T-cell (primary cell): ENCODE measurements at regions not wholly inside any gene's neighbourhood (a gene's known extent, or its start where the extent isn't known, plus 50 kb on each side); places are given as distances from the start of the nearest gene placed in this dataset.
"Not testable (repeated sequence)": the region's sequence is repeated elsewhere in the genome, so short reads cannot be mapped to it uniquely, and the experiment has no call there.

ENCODE experiments used
- ATAC-seq, 4 experiments: fragments of 200-7000 bp in 3 of 4; fragments of 150-1000 bp in 1 of 4; cut with Tn5 transposase; replicated peaks in 1 of 4; 1 replicate in 3 of 4; 2 replicates in 1 of 4; pipeline ENCODE4 v1.10.0; 2021; ENCODE audit warnings: moderate library complexity in 3 of 4, mild to moderate bottlenecking in 2 of 4, moderate number of reproducible peaks in 1 of 4
- CTCF ChIA-PET, 2 donors: fragments of 300-600 bp; sonication (Branson Sonifier 250); formaldehyde crosslinking; loops; one replicate each; lab custom pipeline; 2022; ENCODE audit warnings: antibody characterized with exemption in 2 of 2; lab: Charles Lee
- POLR2A ChIA-PET, 2 donors: fragments of 300-600 bp; sonication (Branson Sonifier 250); formaldehyde crosslinking; loops; one replicate each; lab custom pipeline; 2022; ENCODE audit warnings: antibody characterized with exemption in 2 of 2; lab: Charles Lee
- DNase-seq, 35 experiments: peaks; one replicate each; pipeline versions ENCODE4 v3.0.0 to v3.0.0-alpha.2; 2013 to 2023
- H3K27ac ChIP-seq: one replicate; pipeline ENCODE4 v1.5.1; 2013; ENCODE audit warnings: low read length
- H3K27me3 ChIP-seq, 2 experiments: replicated peaks in 1 of 2; 1 replicate in 1 of 2; 2 replicates in 1 of 2; pipeline versions ENCODE4 v1.6.1 to v1.7.0; 2013; ENCODE audit warnings: low read length in 1 of 2, mixed read lengths in 1 of 2; ENCODE audit not compliant: control insufficient read depth in 2 of 2, insufficient read depth in 2 of 2; ENCODE audit errors: extremely low read depth in 1 of 2
- H3K36me3 ChIP-seq, 2 donors: 1 replicate in 1 of 2; 2 replicates in 1 of 2; pipeline versions ENCODE4 v1.6.1 to v1.7.0; 2013; ENCODE audit warnings: low read length in 1 of 2; ENCODE audit not compliant: control insufficient read depth in 2 of 2, insufficient read depth in 1 of 2; ENCODE audit errors: extremely low read depth in 1 of 2
- H3K4me1 ChIP-seq, 2 experiments: 1 replicate in 1 of 2; 2 replicates in 1 of 2; pipeline versions ENCODE4 v1.6.1 to v1.7.0; 2013; ENCODE audit warnings: low read length in 2 of 2, mixed read lengths in 1 of 2; ENCODE audit not compliant: insufficient read depth in 2 of 2, control insufficient read depth in 1 of 2; ENCODE audit errors: extremely low read depth in 1 of 2
- H3K4me3 ChIP-seq, 2 donors: 1 replicate in 1 of 2; 2 replicates in 1 of 2; pipeline versions ENCODE4 v1.5.1 to v1.7.0; 2013; ENCODE audit warnings: mild to moderate bottlenecking in 2 of 2, low read length in 1 of 2, moderate library complexity in 1 of 2; ENCODE audit not compliant: control insufficient read depth in 1 of 2; ENCODE audit errors: extremely low read depth in 1 of 2
- H3K9me3 ChIP-seq: 2 replicates; pipeline ENCODE4 v1.7.0; 2013
- H3K27ac Mint-ChIP-seq, 2 donors: one replicate each; pipeline ENCODE4 v1.8.0; 2020 to 2021; ENCODE audit warnings: mild to moderate bottlenecking in 2 of 2, mixed read lengths in 2 of 2
- H3K27me3 Mint-ChIP-seq, 2 donors: one replicate each; pipeline ENCODE4 v1.8.0; 2021 to 2022; ENCODE audit warnings: mixed read lengths in 2 of 2
- H3K36me3 Mint-ChIP-seq: one replicate; pipeline ENCODE4 v1.8.0; 2021; ENCODE audit warnings: mixed read lengths
- H3K4me1 Mint-ChIP-seq, 3 donors: one replicate each; pipeline ENCODE4 v1.8.0; 2020 to 2022; ENCODE audit warnings: mixed read lengths in 3 of 3, mild to moderate bottlenecking in 1 of 3
- H3K4me3 Mint-ChIP-seq, 3 donors: one replicate each; pipeline ENCODE4 v1.8.0; 2020 to 2022; ENCODE audit warnings: mild to moderate bottlenecking in 3 of 3, mixed read lengths in 3 of 3, moderate library complexity in 3 of 3
- H3K9me3 Mint-ChIP-seq, 3 donors: one replicate each; pipeline ENCODE4 v1.8.0; 2020 to 2022; ENCODE audit warnings: mixed read lengths in 3 of 3
- WGBS: methylation state at CpG from one replicate; pipeline ENCODE4 v1.1.5; 2013; ENCODE audit warnings: missing lambda C conversion rate; ENCODE audit not compliant: insufficient coverage; 5-methylcytosine and 5-hydroxymethylcytosine counted together

DNA sequence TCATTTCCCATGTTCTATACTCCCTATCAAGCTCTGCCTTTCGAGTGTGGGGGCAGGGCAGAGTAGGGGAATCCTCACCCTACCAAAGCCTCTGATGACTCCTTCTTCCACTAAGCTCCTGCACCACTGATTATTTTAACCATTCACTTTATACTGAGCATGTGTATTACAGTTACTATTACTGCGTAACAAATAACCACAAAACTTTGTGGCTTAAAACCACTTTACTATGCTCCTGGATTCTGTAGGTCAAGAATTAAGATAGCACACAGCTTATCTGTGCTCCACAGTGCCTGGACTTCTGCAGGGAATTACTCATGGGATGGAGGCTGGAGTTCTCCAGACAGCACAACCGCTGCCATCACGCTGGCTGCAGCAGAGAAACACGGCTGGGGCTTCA is 117.4 kb upstream of the DNAJC10 start:
- Histone ChIP-seq H3K4me1 (no peaks in the 10 kb centered on the region), H3K4me3 (no peak overlapping the region), H3K9me3 (no peaks in the 10 kb centered on the region), H3K27ac (no peak overlapping the region), H3K27me3 (peaks cover 0 to 20% of the 10 kb centered on the region in 2 experiments), H3K36me3 (no peaks in the 10 kb centered on the region)
- Mint-ChIP-seq H3K36me3 (no peaks in the 10 kb centered on the region), H3K27me3 (peaks cover 8 to 13% of the 10 kb centered on the region in 2 donors), H3K4me3 (no peak overlapping the region), H3K27ac (no peak overlapping the region), H3K9me3 (no peaks in the 10 kb centered on the region), H3K4me1 (no peaks in the 10 kb centered on the region)
- ATAC-seq (no peak), DNase-seq (no peak)
- CTCF ChIA-PET = no interaction called here
- 83% methylated on average over 3 of the region's 5 CpGs for WGBS
- POLR2A ChIA-PET = no interaction called here

DNA sequence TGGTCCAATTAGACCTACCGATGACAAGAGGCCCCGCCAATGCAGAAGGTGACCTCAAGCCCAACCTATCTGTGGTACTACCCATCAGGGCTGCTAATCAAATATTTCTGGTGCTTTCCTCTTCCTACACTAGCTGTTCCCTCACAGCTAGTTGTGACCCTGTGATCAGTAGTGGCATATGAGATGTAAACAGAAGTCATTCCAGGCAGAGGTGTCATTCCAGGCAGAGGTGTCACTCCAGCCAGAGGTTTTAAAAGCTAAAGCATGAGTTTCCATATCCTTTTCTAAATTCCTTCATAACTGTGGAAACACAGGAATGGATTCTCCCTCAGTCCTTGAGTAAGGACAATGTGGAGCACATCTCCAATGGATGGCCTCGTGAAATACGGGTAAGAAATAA is 110.9 kb upstream of the DNAJC10 start:
- Histone ChIP-seq H3K27me3 (peaks cover 0 to 11% of the 10 kb centered on the region in 2 experiments), H3K27ac (no peak overlapping the region), H3K4me1 (no peaks in the 10 kb centered on the region), H3K9me3 (no peaks in the 10 kb centered on the region), H3K4me3 (no peak overlapping the region), H3K36me3 (no peaks in the 10 kb centered on the region)
- DNase-seq (no peak), ATAC-seq (no peak)
- H3K36me3 Mint-ChIP-seq = no peaks in the 10 kb centered on the region
- peaks cover 0 to 2% of the 10 kb centered on the region in 2 donors for H3K27me3 Mint-ChIP-seq
- no peak overlapping the region for H3K4me3 Mint-ChIP-seq
- ChIA-PET CTCF (no interaction called here), POLR2A (no interaction called here)
- H3K9me3 Mint-ChIP-seq = peaks cover 0 to 11% (median 0%) of the 10 kb centered on the region in 3 donors
- no peak overlapping the region for H3K27ac Mint-ChIP-seq
- no CpG with 5 or more reads among the region's 4 CpGs for WGBS
- no peaks in the 10 kb centered on the region for H3K4me1 Mint-ChIP-seq

DNA sequence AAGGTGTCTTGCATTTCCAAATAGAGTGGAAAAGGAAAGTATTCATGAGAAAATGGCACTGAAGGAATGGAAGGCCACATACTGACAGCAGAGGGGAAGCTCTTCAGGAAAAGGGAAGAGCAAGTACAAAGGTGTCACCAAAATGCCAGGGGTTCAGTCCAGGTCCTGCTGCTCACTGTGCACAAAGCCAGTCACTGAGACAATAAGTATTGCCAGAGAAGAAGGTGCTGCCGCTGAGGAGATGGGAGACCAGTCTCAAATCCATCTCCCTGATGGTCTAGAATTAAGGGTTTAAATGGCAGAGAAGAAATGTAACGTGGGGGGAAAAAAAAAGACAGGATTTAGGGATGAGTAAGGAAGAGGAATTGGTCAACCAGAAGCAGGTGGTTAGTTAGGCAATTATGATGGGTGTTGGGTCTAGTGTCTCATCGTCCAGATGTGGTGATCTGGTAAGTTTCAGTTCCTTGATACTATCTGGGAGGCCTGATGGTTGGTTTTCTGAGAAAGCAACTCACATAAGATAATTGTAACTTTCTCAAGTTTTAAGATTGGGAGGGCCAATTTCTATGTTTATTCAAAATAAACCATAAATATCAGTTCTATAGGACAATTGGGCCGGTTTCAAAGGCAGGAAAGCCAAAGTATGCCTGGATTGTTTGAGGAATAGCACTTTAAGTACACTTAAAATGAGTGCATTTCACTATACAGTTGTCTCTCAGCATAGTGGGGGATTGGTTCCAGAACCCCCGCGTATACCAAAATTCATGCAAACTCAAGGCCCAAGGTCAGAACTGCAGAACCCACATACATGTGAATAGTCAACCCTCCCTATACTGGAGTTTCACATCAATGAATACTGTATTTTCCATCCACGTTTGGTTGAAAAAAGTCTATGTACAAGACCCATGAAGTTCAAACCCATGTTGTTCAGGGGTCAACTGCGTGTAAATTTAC is 109.1 kb upstream of the DNAJC10 start:
- Histone ChIP-seq H3K36me3 (no peaks in the 10 kb centered on the region), H3K4me1 (no peaks in the 10 kb centered on the region), H3K27ac (no peak overlapping the region), H3K27me3 (peaks cover 0 to 2% of the 10 kb centered on the region in 2 experiments), H3K9me3 (no peaks in the 10 kb centered on the region), H3K4me3 (no peak overlapping the region)
- no peaks in the 10 kb centered on the region for H3K36me3 Mint-ChIP-seq
- DNase-seq = no peak
- POLR2A ChIA-PET = no interaction called here
- no peaks in the 10 kb centered on the region for H3K4me1 Mint-ChIP-seq
- peaks cover 0 to 2% of the 10 kb centered on the region in 2 donors for H3K27me3 Mint-ChIP-seq
- CTCF ChIA-PET = no interaction called here
- WGBS = 67% methylated on average over 1 of the region's 8 CpGs
- peaks cover 0 to 11% (median 0%) of the 10 kb centered on the region in 3 donors for H3K9me3 Mint-ChIP-seq
- ATAC-seq = no peak
- no peak overlapping the region for H3K27ac Mint-ChIP-seq
- no peak overlapping the region for H3K4me3 Mint-ChIP-seq

DNA sequence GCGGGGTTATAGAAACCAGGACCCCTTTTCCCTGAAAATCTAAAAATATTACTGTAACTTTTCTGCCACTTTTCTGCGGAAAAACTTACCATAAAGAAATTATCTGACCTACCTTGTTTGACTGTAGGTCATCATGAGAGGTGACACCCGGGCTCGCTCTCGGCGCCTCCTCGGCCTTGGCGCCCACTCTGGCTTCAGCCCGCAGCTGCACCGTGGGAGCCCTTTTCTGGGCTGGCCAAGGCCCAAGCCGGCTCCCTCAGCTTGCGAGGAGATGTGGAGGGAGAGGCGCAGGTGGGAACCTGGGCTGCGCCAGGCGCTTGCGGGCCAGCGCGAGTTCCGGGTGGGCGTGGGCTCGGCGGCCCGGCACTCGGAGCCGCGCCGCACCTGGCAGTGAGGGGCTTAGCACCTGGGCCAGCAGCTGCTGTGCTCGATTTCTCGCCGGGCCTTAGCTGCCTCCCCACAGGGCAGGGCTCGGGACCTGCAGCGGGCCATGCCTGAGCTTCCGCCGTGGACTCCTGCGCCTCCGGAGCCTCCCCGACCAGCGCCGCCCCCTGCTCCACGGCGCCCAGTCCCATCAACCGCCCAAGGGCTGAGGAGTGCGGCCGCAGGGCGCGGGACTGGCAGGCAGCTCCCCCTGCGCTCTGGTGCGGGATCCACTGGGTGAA is 107.7 kb upstream of the DNAJC10 start:
- H3K4me1 ChIP-seq = no peaks in the 10 kb centered on the region
- Mint-ChIP-seq H3K4me3 (no peak overlapping the region), H3K9me3 (peaks cover 0 to 11% (median 0%) of the 10 kb centered on the region in 3 donors), H3K36me3 (no peaks in the 10 kb centered on the region), H3K27ac (no peak overlapping the region), H3K27me3 (peaks cover 0 to 4% of the 10 kb centered on the region in 2 donors), H3K4me1 (no peaks in the 10 kb centered on the region)
- CTCF ChIA-PET = no interaction called here
- ATAC-seq (no peak), DNase-seq (no peak)
- no peaks in the 10 kb centered on the region for H3K27me3 ChIP-seq
- POLR2A ChIA-PET = no interaction called here
- no peaks in the 10 kb centered on the region for H3K9me3 ChIP-seq
- WGBS = 95% methylated on average over 42 of the region's 48 CpGs
- H3K27ac ChIP-seq = no peak overlapping the region
- no peak overlapping the region for H3K4me3 ChIP-seq
- H3K36me3 ChIP-seq = no peaks in the 10 kb centered on the region

DNA sequence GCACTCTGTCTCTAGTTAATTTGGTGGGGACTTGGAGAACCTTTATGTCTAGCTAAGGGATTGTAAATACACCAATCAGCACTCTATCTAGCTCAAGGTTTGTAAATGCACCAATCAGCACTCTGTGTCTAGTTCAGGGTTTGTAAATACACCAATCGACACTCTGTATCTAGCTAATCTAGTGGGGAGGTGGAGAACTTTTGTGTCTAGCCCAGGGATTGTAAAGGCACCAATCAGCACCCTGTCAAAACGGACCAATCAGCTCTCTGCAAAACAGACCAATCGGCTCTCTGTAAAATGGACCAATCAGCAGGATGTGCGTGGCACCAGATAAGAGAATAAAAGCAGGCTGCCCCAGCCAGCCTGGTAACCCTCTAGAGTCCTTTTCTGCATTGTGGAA is 107.1 kb upstream of the DNAJC10 start:
- ATAC-seq, POLR2A ChIA-PET: not testable (repeated sequence)
- WGBS = 83% methylated on average over 3 of the region's 4 CpGs

DNA sequence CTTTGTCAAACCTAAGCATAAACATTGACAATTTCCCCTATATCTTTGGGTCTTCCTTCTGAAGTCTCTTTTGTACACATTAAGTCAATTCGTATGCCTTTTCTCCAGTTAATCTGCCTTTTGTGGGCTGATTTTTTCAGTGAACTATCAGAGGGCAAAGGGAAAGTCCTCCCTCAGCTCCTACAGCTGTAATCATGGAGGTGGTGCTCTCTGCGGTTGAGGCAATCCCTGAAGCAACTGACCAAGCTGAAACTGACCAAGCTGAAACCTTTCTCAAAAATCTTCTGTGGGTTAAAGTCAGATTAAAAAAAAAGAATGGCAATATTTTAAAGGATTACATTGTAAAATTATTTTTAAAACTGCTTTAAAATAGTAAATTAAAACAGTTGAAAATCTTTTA is 105.8 kb upstream of the DNAJC10 start:
- H3K27ac ChIP-seq = no peak overlapping the region
- ChIA-PET CTCF (no interaction called here), POLR2A (no interaction called here)
- Mint-ChIP-seq H3K36me3 (no peaks in the 10 kb centered on the region), H3K4me3 (no peak overlapping the region), H3K4me1 (no peaks in the 10 kb centered on the region), H3K27ac (no peak overlapping the region), H3K27me3 (peaks cover 0 to 4% of the 10 kb centered on the region in 2 donors), H3K9me3 (peaks cover 0 to 11% (median 0%) of the 10 kb centered on the region in 3 donors)
- ATAC-seq = no peak
- H3K27me3 ChIP-seq = no peaks in the 10 kb centered on the region
- no CpG with 5 or more reads among the region's 2 CpGs for WGBS
- H3K9me3 ChIP-seq = no peaks in the 10 kb centered on the region
- no peak overlapping the region for H3K4me3 ChIP-seq
- H3K36me3 ChIP-seq = no peaks in the 10 kb centered on the region
- no peaks in the 10 kb centered on the region for H3K4me1 ChIP-seq
- DNase-seq = no peak

More for the DNA sequence above, 107.1 kb upstream of the DNAJC10 start:
- H3K27ac ChIP-seq, DNase-seq, H3K9me3 ChIP-seq, H3K36me3 ChIP-seq, H3K27me3 ChIP-seq, H3K36me3 Mint-ChIP-seq, H3K4me1 Mint-ChIP-seq, H3K27me3 Mint-ChIP-seq, H3K4me1 ChIP-seq, H3K4me3 Mint-ChIP-seq, H3K27ac Mint-ChIP-seq, CTCF ChIA-PET, H3K4me3 ChIP-seq: not testable (repeated sequence)
- peaks cover 0 to 11% (median 0%) of the 10 kb centered on the region in 3 donors for H3K9me3 Mint-ChIP-seq
